OCI-LY7 (cell line): ENCODE measurements at regions not wholly inside any gene's neighbourhood (a gene's known extent, or its start where the extent isn't known, plus 50 kb on each side); places are given as distances from the start of the nearest gene placed in this dataset.
"Not testable (repeated sequence)": the region's sequence is repeated elsewhere in the genome, so short reads cannot be mapped to it uniquely, and the experiment has no call there.

Source experiments
- BruUV-seq: library from RNA; stranded (reverse); fragments of 400-500 nt; replicated peaks from 2 replicates; lab custom pipeline; 2021; lab: Mats Ljungman, UMichigan
- CTCF ChIA-PET: fragments of 300-600 bp; sonication (Branson Sonifier 250); formaldehyde crosslinking; loops from one replicate; lab custom pipeline; 2022; ENCODE audit warnings: antibody characterized with exemption; ENCODE audit not compliant: unreplicated experiment; lab: Charles Lee
- POLR2A ChIA-PET: fragments of 300-600 bp; sonication (Branson Sonifier 250); formaldehyde crosslinking; loops from one replicate; lab custom pipeline; 2022; ENCODE audit warnings: antibody characterized with exemption; lab: Charles Lee
- DNase-seq: peaks from one replicate; pipeline ENCODE4 v3.0.0-alpha.2; 2015; ENCODE audit warnings: low spot score
- H2AFZ ChIP-seq: fragments of 200-600 bp; sonication (generic), shearing (Covaris generic); 2 replicates; pipeline ENCODE4 v1.6.1; 2014; ENCODE audit warnings: mild to moderate bottlenecking, antibody characterized with exemption, low read length, moderate library complexity
- H3K27ac ChIP-seq: fragments of 200-600 bp; sonication (generic); 2 replicates; pipeline ENCODE4 v1.5.1; 2014; ENCODE audit warnings: mixed run types, low read depth, mild to moderate bottlenecking, moderate library complexity, low read length, inconsistent platforms; ENCODE audit not compliant: poor library complexity, severe bottlenecking
- H3K36me3 ChIP-seq: fragments of 200-600 bp; sonication (generic); 2 replicates; pipeline ENCODE4 v1.6.1; 2014; ENCODE audit warnings: mild to moderate bottlenecking, antibody characterized with exemption, low read length, moderate library complexity, mixed read lengths; ENCODE audit not compliant: insufficient read depth
- H3K4me1 ChIP-seq: fragments of 200-600 bp; sonication (generic); 2 replicates; pipeline ENCODE4 v1.5.1; 2014; ENCODE audit warnings: mild to moderate bottlenecking, low read length; ENCODE audit not compliant: insufficient read depth, poor library complexity, severe bottlenecking
- H3K4me2 ChIP-seq: fragments of 200-600 bp; sonication (generic); 2 replicates; pipeline ENCODE4 v1.6.1; 2014; ENCODE audit warnings: mild to moderate bottlenecking, low read length
- H3K4me3 ChIP-seq: fragments of 200-600 bp; sonication (generic); 2 replicates; pipeline ENCODE4 v1.5.1; 2014; ENCODE audit warnings: mild to moderate bottlenecking, low read depth, low read length; ENCODE audit not compliant: poor library complexity, severe bottlenecking
- H3K79me2 ChIP-seq: fragments of 200-600 bp; sonication (generic); 2 replicates; pipeline ENCODE4 v1.6.1; 2016; ENCODE audit warnings: low read depth, mild to moderate bottlenecking, low read length, moderate library complexity, mixed read lengths; ENCODE audit not compliant: insufficient read depth
- H3K9me2 ChIP-seq: fragments of 200-600 bp; sonication (generic); 2 replicates; pipeline ENCODE4 v1.6.1; 2016; ENCODE audit warnings: mild to moderate bottlenecking, low read length, mixed read lengths; ENCODE audit not compliant: insufficient read depth
- H3K9me3 ChIP-seq: fragments of 200-600 bp; sonication (generic); 2 replicates; pipeline ENCODE4 v1.6.1; 2014; ENCODE audit warnings: mild to moderate bottlenecking, mixed run types, low read length, mixed read lengths
- H4K20me1 ChIP-seq: fragments of 200-600 bp; sonication (generic); 2 replicates; pipeline ENCODE4 v1.6.1; 2014; ENCODE audit warnings: mild to moderate bottlenecking, antibody characterized with exemption, low read length, moderate library complexity, mixed read lengths; ENCODE audit not compliant: insufficient read depth
- CTCF ChIP-seq: fragments of 200-600 bp; sonication (generic); conservative IDR thresholded peaks from 2 replicates; pipeline ENCODE4 v1.5.1; 2014; ENCODE audit warnings: mild to moderate bottlenecking, antibody characterized with exemption, low read length, moderate library complexity, mixed read lengths
- EZH2phosphoT487 ChIP-seq: fragments of 200-600 bp; sonication (generic); IDR thresholded peaks from 2 replicates; pipeline ENCODE4 v1.6.1; 2018; ENCODE audit warnings: low read depth, borderline replicate concordance, mild to moderate bottlenecking, mixed run types, antibody characterized with exemption, low read length, moderate library complexity, mixed read lengths
- intact Hi-C: fragments of 100-400 bp; cut with micrococcal nuclease; formaldehyde crosslinking; loops from one replicate; pipeline ENCODE4 v1.10.0; 2022; ENCODE audit not compliant: unreplicated experiment

- Histone ChIP-seq H3K79me2 (no peaks in the 10 kb centered on the region), H3K36me3 (no peaks in the 10 kb centered on the region), H3K4me1 (no peaks in the 10 kb centered on the region), H3K4me2 (no peak overlapping the region), H3K9me2 (no peaks in the 10 kb centered on the region), H4K20me1 (no peaks in the 10 kb centered on the region), H3K27ac (no peak overlapping the region), H3K9me3 (no peaks in the 10 kb centered on the region), H3K4me3 (no peak overlapping the region), H2AFZ (no peak overlapping the region)
- TF ChIP-seq EZH2phosphoT487 (no peak), CTCF (no peak)
- POLR2A ChIA-PET: no interaction called here
- DNase-seq: no peak
- CTCF ChIA-PET: no interaction called here
- BruUV-seq: no TSS peak
- intact Hi-C loops: no loop called here
Measured at GRCh38 chr6:165135889-165136288, 173.5 kb downstream of the C6orf118 start.

- no TSS peak for BruUV-seq
- Histone ChIP-seq H3K9me2 (no peaks in the 10 kb centered on the region), H3K9me3 (no peaks in the 10 kb centered on the region), H2AFZ (no peak overlapping the region), H3K4me2 (no peak overlapping the region), H3K79me2 (no peaks in the 10 kb centered on the region), H3K4me3 (no peak overlapping the region), H3K27ac (no peak overlapping the region), H4K20me1 (no peaks in the 10 kb centered on the region), H3K36me3 (no peaks in the 10 kb centered on the region), H3K4me1 (no peaks in the 10 kb centered on the region)
- DNase-seq: no peak
- CTCF ChIA-PET: no interaction called here
- POLR2A ChIA-PET: no interaction called here
- TF ChIP-seq CTCF (no peak), EZH2phosphoT487 (no peak)
- intact Hi-C loops: no loop called here
Measured at GRCh38 chr6:165129086-165129485, 180.3 kb downstream of the C6orf118 start.

DNA sequence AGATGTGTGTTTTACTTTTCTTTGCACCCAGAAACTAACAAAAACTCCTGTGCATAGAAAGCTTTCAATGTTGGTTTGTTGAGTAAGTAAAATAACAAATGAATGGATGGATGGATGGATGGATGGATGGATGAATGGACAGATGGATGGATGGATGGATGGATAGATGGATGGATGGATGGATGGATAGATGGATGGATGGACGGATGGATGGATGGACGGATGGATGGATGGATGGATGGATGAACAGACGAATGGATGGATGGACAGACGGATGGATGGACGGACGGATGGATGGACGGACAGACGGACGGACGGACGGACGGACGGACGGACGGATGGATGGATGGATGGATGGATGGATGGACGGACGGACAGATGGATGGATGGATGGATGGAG lies 181.7 kb downstream of the C6orf118 start:
- H3K4me1 ChIP-seq, H3K9me3 ChIP-seq, H3K27ac ChIP-seq, POLR2A ChIA-PET, H3K4me3 ChIP-seq, intact Hi-C loops, H3K79me2 ChIP-seq, H2AFZ ChIP-seq, H4K20me1 ChIP-seq, H3K9me2 ChIP-seq, CTCF ChIA-PET, DNase-seq, H3K36me3 ChIP-seq, H3K4me2 ChIP-seq, BruUV-seq: not testable (repeated sequence)

DNA sequence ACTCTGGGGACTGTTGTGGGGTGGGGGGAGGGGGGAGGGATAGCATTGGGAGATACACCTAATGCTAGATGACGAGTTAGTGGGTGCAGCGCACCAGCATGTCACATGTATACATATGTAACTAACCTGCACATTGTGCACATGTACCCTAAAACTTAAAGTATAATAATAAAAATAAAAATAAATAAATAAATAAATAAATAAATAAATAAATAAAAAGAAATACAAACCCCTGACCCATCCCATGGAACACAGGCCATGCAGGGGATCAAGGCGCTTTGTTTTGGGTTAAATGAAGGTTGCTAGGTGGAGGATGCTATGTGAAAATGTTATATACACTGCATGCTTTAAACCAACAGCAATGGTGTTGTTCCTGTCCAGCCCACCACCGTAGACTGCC lies 184.7 kb downstream of the C6orf118 start:
- H2AFZ ChIP-seq, intact Hi-C loops: not testable (repeated sequence)

More for the DNA sequence above, 184.7 kb downstream of the C6orf118 start:
- H3K9me3 ChIP-seq, H3K4me3 ChIP-seq, BruUV-seq, H3K36me3 ChIP-seq, H3K4me1 ChIP-seq, H4K20me1 ChIP-seq, CTCF ChIA-PET, DNase-seq, H3K79me2 ChIP-seq, H3K4me2 ChIP-seq, H3K9me2 ChIP-seq, H3K27ac ChIP-seq: not testable (repeated sequence)
- POLR2A ChIA-PET: interaction anchor here (0.7 kb wide), 1 partner anchor 396 kb away, joined by 3 read pairs; no protein-coding TSS in a partner anchor
